Gastrocnemius medialis (tissue), 4 donors: ENCODE measurements at regions not wholly inside any gene's neighbourhood (a gene's known extent, or its start where the extent isn't known, plus 50 kb on each side); places are given as distances from the start of the nearest gene placed in this dataset.

ENCODE experiments used
- ATAC-seq, 2 donors: fragments of 150-250 bp; one replicate each; pipeline ENCODE4 v1.9.1; 2016
- DNase-seq, 2 donors: peaks; one replicate each; pipeline ENCODE4 v3.0.0-alpha.2; 2019
- H3K27ac ChIP-seq, 4 donors: fragments of 200-600 bp; sonication (generic); 1 replicate in 1 of 4; 2 replicates in 3 of 4; pipeline ENCODE4 v1.5.1; 2016 to 2018; ENCODE audit warnings: mild to moderate bottlenecking in 2 of 4, moderate library complexity in 1 of 4
- H3K27me3 ChIP-seq, 3 donors: fragments of 200-600 bp; sonication (generic) in 2 of 3; 1 replicate in 1 of 3; 2 replicates in 2 of 3; pipeline versions ENCODE4 v1.5.1 to v1.6.0; 2016 to 2019; ENCODE audit warnings: mild to moderate bottlenecking in 1 of 3, moderate library complexity in 1 of 3
- H3K36me3 ChIP-seq, 2 donors: fragments of 200-600 bp; sonication (generic) in 1 of 2; one replicate each; pipeline ENCODE4 v1.5.1; 2017 to 2018
- H3K4me1 ChIP-seq, 2 donors: fragments of 200-600 bp; sonication (generic) in 1 of 2; one replicate each; pipeline ENCODE4 v1.5.1; 2016 to 2017; ENCODE audit warnings: mild to moderate bottlenecking in 2 of 2
- H3K4me3 ChIP-seq, 4 donors: fragments of 200-600 bp; sonication (generic) in 3 of 4; 1 replicate in 1 of 4; 2 replicates in 3 of 4; pipeline ENCODE4 v1.5.1; 2016 to 2019; ENCODE audit warnings: mild to moderate bottlenecking in 2 of 4
- H3K9me3 ChIP-seq, 3 donors: fragments of 200-600 bp; sonication (generic) in 2 of 3; 1 replicate in 1 of 3; 2 replicates in 2 of 3; pipeline ENCODE4 v1.5.1; 2016 to 2019
- POLR2A ChIP-seq, 2 donors: fragments of 450-650 bp; IDR thresholded peaks; one replicate each; pipeline ENCODE4 v1.6.1; 2017; ENCODE audit warnings: antibody characterized with exemption in 2 of 2, mild to moderate bottlenecking in 2 of 2, moderate library complexity in 2 of 2
- in situ Hi-C, 4 donors: fragments of 200-750 bp; cut with MboI; loops; one replicate each; pipeline versions ENCODE4 v1.15.0 to v1.8.0; 2017; ENCODE audit warnings: low sequenced_read_pairs in 4 of 4
- intact Hi-C: fragments of 100-400 bp; cut with DNase I; formaldehyde crosslinking; loops from one replicate; pipeline ENCODE4 v1.15.1; 2023; ENCODE audit warnings: low total_unique reads
- TF ChIP-seq, protein P1 (sequence below), 5 experiments: fragments of 450-650 bp in 3 of 5; fragments of 200-600 bp in 2 of 5; sonication (generic) in 2 of 5; IDR thresholded peaks in 4 of 5; conservative IDR thresholded peaks in 1 of 5; 1 replicate in 4 of 5; 2 replicates in 1 of 5; pipeline ENCODE4 v1.5.1; 2016 to 2019; ENCODE audit warnings: antibody characterized with exemption in 5 of 5, mild to moderate bottlenecking in 3 of 5, moderate library complexity in 3 of 5

DNA sequence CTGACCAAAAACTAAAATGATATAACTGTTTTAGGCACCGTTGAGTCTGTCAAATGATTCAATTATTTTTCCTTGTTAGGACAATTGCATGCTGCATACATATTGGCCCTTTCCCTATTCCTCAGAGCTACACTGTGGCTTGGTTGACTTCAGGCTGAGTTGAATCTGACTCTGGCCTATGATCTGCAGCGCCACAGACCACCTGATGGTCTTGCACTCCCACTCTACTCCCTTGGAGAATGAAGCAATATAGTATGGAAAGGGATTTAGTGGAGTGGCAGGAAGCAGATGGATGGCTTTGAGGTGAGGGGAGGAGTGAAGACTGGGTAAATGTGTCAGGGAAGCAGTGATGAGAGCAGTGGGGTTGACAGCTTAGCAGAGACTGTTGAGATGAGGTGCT lies 579.0 kb upstream of the STXBP6 start:
- no peaks in the 10 kb centered on the region for H3K4me1 ChIP-seq
- no peak overlapping the region for H3K4me3 ChIP-seq
- in situ Hi-C loops, result no loop called here
- ATAC-seq (no peak), DNase-seq (no peak)
- H3K27me3 ChIP-seq, result no peaks in the 10 kb centered on the region
- intact Hi-C loops, result no loop called here
- TF ChIP-seq, protein P1, sequence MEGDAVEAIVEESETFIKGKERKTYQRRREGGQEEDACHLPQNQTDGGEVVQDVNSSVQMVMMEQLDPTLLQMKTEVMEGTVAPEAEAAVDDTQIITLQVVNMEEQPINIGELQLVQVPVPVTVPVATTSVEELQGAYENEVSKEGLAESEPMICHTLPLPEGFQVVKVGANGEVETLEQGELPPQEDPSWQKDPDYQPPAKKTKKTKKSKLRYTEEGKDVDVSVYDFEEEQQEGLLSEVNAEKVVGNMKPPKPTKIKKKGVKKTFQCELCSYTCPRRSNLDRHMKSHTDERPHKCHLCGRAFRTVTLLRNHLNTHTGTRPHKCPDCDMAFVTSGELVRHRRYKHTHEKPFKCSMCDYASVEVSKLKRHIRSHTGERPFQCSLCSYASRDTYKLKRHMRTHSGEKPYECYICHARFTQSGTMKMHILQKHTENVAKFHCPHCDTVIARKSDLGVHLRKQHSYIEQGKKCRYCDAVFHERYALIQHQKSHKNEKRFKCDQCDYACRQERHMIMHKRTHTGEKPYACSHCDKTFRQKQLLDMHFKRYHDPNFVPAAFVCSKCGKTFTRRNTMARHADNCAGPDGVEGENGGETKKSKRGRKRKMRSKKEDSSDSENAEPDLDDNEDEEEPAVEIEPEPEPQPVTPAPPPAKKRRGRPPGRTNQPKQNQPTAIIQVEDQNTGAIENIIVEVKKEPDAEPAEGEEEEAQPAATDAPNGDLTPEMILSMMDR (IDR thresholded peaks at IDR 0.05 in 4 of 5, conservative IDR thresholded peaks at IDR 0.05 in 1 of 5), result no peak
- TF ChIP-seq POLR2A (IDR thresholded peaks at IDR 0.05), result no peak
- no peaks in the 10 kb centered on the region for H3K9me3 ChIP-seq
- no peaks in the 10 kb centered on the region for H3K36me3 ChIP-seq
- H3K27ac ChIP-seq, result no peak overlapping the region

DNA sequence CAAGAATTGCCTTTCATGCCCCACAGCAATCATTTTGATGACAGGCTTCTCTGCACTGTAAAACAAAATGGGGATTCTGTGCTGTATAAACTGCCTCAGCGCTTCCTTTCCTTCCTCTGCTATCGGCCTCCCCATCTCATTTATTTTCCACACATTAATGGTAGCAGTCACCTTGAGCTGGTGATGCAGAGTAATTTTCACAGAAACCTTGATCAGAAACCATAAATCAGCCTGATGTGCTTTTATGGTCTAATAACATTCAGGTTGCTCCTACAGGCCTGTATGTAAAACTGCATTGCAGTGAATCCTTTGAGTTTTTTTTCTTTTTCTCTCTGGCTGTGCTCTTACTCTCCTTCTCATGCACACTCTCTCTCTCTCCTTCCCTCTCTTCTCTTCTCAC lies 578.4 kb upstream of the STXBP6 start:
- intact Hi-C loops (no loop called here), in situ Hi-C loops (no loop called here)
- Histone ChIP-seq H3K9me3 (no peaks in the 10 kb centered on the region), H3K4me1 (no peaks in the 10 kb centered on the region), H3K36me3 (no peaks in the 10 kb centered on the region), H3K4me3 (no peak overlapping the region), H3K27ac (no peak overlapping the region), H3K27me3 (no peaks in the 10 kb centered on the region)
- ATAC-seq (no peak), DNase-seq (no peak)
- no peak for TF ChIP-seq POLR2A (IDR thresholded peaks at IDR 0.05)
- TF ChIP-seq, protein P1 (IDR thresholded peaks at IDR 0.05 in 4 of 5, conservative IDR thresholded peaks at IDR 0.05 in 1 of 5), result no peak

DNA sequence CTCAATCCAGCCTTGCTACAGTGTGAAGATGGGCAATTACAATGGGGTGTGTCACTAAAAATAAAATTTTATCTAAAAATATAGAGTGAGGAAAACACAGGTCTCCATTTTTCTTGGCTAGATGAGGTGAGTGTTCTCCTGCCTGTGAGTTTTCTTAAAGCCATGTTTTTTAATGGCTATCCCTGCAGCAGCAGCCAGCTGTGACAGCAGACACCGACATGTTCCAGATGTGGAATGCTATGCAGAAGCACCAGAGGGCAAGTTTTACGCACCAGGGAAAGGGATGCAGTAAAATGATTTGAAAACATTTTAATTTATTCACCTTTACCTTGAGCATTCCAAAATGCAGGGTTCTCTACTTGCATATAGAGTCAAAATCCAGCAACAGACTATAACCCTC lies 577.0 kb upstream of the STXBP6 start:
- in situ Hi-C loops (no loop called here), intact Hi-C loops (no loop called here)
- Histone ChIP-seq H3K36me3 (no peaks in the 10 kb centered on the region), H3K27ac (no peak overlapping the region), H3K9me3 (no peaks in the 10 kb centered on the region), H3K4me3 (no peak overlapping the region), H3K27me3 (no peaks in the 10 kb centered on the region), H3K4me1 (no peaks in the 10 kb centered on the region)
- no peak for TF ChIP-seq POLR2A (IDR thresholded peaks at IDR 0.05)
- TF ChIP-seq, protein P1 (IDR thresholded peaks at IDR 0.05 in 4 of 5, conservative IDR thresholded peaks at IDR 0.05 in 1 of 5), result no peak
- no peak for DNase-seq
- ATAC-seq, result no peak

DNA sequence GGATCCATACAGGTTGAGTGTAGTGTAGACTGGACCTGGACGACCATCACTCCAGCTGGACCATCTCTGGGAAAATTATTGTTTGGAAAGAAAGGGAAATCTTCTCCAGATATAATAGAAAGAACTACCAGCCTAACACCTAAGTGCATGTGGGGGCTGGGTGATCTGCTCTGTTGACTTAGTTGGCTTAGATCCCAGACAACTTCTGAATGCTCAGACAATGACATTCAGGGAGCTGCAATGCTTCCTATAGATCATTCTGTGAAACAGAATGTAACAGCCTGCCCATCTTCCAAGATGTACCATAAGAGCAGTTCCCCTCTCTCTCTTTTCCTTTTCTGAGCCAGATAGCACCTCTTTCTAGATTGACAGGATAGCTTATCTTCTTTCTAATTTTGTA lies 572.8 kb upstream of the STXBP6 start:
- no peak for TF ChIP-seq POLR2A (IDR thresholded peaks at IDR 0.05)
- TF ChIP-seq, protein P1 (IDR thresholded peaks at IDR 0.05 in 4 of 5, conservative IDR thresholded peaks at IDR 0.05 in 1 of 5), result no peak
- Histone ChIP-seq H3K4me3 (no peak overlapping the region), H3K27me3 (no peaks in the 10 kb centered on the region), H3K36me3 (no peaks in the 10 kb centered on the region), H3K9me3 (no peaks in the 10 kb centered on the region), H3K4me1 (no peaks in the 10 kb centered on the region), H3K27ac (no peak overlapping the region)
- no peak for ATAC-seq
- no peak for DNase-seq
- in situ Hi-C loops, result no loop called here
- intact Hi-C loops, result no loop called here

DNA sequence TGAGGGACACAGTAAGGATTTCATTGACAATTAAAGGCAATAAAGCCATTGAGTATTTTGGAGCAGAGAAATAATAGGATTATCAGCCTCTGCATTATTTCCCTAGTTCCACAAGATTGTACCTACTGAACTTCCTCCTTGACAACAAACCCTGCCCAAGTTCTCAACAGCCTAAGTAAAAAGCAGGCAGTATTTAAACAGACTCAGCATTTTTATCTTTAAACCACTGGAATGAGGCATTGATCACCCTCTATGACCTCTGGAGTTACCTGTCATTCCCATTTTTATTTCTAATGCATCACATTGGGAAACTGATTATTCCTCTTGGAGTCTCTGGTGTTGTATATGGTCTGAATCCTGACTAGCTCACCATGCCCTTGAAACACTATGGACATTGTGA lies 570.6 kb upstream of the STXBP6 start:
- Histone ChIP-seq H3K27ac (no peak overlapping the region), H3K9me3 (no peaks in the 10 kb centered on the region), H3K27me3 (no peaks in the 10 kb centered on the region), H3K4me3 (no peak overlapping the region), H3K36me3 (no peaks in the 10 kb centered on the region), H3K4me1 (no peaks in the 10 kb centered on the region)
- ATAC-seq, result no peak
- intact Hi-C loops (no loop called here), in situ Hi-C loops (no loop called here)
- DNase-seq, result no peak
- TF ChIP-seq, protein P1 (IDR thresholded peaks at IDR 0.05 in 4 of 5, conservative IDR thresholded peaks at IDR 0.05 in 1 of 5), result no peak
- TF ChIP-seq POLR2A (IDR thresholded peaks at IDR 0.05), result no peak
